CD4-positive, alpha-beta memory T cell (primary cell): ENCODE measurements at regions not wholly inside any gene's neighbourhood (a gene's known extent, or its start where the extent isn't known, plus 50 kb on each side); places are given as distances from the start of the nearest gene placed in this dataset.

Experiments used
- CTCF ChIA-PET: fragments of 350-600 bp; sonication (Branson Sonifier 250); formaldehyde crosslinking; loops from one replicate; lab custom pipeline; 2021; ENCODE audit warnings: inconsistent platforms; ENCODE audit not compliant: partially characterized antibody; lab: Charles Lee
- POLR2A ChIA-PET: fragments of 350-600 bp; sonication (Branson Sonifier 250); formaldehyde crosslinking; loops from one replicate; lab custom pipeline; 2021; ENCODE audit not compliant: partially characterized antibody; lab: Charles Lee
- DNase-seq, 5 donors: peaks; one replicate each; pipeline versions ENCODE4 v3.0.0 to v3.0.0-alpha.2; 2020 to 2022; ENCODE audit warnings: mixed read lengths in 1 of 5
- H3K27ac ChIP-seq: one replicate; pipeline ENCODE4 v1.7.0; 2013; ENCODE audit warnings: low read depth, low read length
- H3K27me3 ChIP-seq: 2 replicates; pipeline ENCODE4 v1.7.0; 2013; ENCODE audit warnings: mild to moderate bottlenecking, low read length, moderate library complexity; ENCODE audit not compliant: insufficient read depth
- H3K36me3 ChIP-seq: 2 replicates; pipeline ENCODE4 v1.7.0; 2013; ENCODE audit warnings: mild to moderate bottlenecking, low read length, moderate library complexity; ENCODE audit not compliant: insufficient read depth
- H3K4me1 ChIP-seq: 2 replicates; pipeline ENCODE4 v1.7.0; 2013; ENCODE audit warnings: mild to moderate bottlenecking, low read length, moderate library complexity; ENCODE audit not compliant: insufficient read depth
- H3K4me3 ChIP-seq, 2 donors: one replicate each; pipeline ENCODE4 v1.7.0; 2013; ENCODE audit warnings: low read length in 2 of 2, mild to moderate bottlenecking in 1 of 2
- H3K9me3 ChIP-seq, 2 donors: one replicate each; pipeline ENCODE4 v1.7.0; 2013; ENCODE audit warnings: low read length in 2 of 2, control low read depth in 1 of 2; ENCODE audit not compliant: control insufficient read depth in 1 of 2
- H3K27ac Mint-ChIP-seq, 7 donors: one replicate each; pipeline ENCODE4 v1.8.0; 2020 to 2021; ENCODE audit warnings: mixed read lengths in 7 of 7, mild to moderate bottlenecking in 6 of 7, inconsistent platforms in 3 of 7, moderate library complexity in 3 of 7
- H3K27me3 Mint-ChIP-seq, 2 donors: one replicate each; pipeline ENCODE4 v1.8.0; 2020 to 2021; ENCODE audit warnings: mixed read lengths in 2 of 2
- H3K36me3 Mint-ChIP-seq, 2 donors: one replicate each; pipeline ENCODE4 v1.8.0; 2020 to 2021; ENCODE audit warnings: mixed read lengths in 2 of 2, inconsistent platforms in 1 of 2, mild to moderate bottlenecking in 1 of 2
- H3K4me1 Mint-ChIP-seq, 4 donors: one replicate each; pipeline ENCODE4 v1.8.0; 2020 to 2021; ENCODE audit warnings: mixed read lengths in 4 of 4, mild to moderate bottlenecking in 1 of 4
- H3K4me3 Mint-ChIP-seq, 8 donors: one replicate each; pipeline ENCODE4 v1.8.0; 2020 to 2021; ENCODE audit warnings: mixed read lengths in 8 of 8, mild to moderate bottlenecking in 7 of 8, moderate library complexity in 6 of 8, inconsistent platforms in 3 of 8
- H3K9me3 Mint-ChIP-seq, 8 donors: one replicate each; pipeline ENCODE4 v1.8.0; 2020 to 2021; ENCODE audit warnings: mixed read lengths in 8 of 8, mild to moderate bottlenecking in 5 of 8, inconsistent platforms in 3 of 8, moderate library complexity in 1 of 8
- intact Hi-C: fragments of 100-400 bp; cut with micrococcal nuclease; formaldehyde crosslinking; loops from one replicate; pipeline ENCODE4 v1.15.1; 2023

DNA sequence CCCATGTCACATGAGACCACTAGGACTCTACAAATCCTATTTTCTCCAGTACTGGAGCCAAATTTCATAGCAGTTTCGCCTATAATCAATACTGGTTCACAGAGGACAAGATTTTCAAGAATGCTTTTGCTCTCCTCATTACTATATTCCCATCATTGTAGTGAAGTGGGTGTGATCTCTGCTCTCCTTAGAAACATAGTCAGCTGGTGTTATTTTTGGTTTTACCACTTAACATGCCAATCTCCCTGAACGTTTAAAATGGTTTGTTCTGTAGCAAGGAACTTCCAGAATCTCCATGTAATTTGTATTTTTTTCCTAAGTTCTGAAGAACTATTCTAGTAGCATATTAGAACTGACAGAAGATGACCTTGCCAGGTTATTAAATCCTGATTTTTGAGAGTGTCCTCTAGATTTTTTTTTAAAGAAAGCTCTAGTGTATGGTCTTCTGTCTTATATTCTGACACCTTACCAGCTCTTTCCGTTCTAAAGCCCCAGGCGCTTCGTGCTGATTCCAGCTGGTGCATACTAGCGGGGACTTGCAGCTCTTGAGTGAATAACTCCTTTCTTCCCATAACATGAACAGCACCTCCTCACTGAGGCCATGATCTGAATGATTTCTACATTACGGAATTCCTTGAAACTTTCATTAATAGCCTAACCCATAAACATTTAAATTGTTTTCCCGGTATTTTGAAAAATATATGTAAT is 1372.9 kb downstream of the TECRL start:
- CTCF ChIA-PET = no interaction called here
- no peak for DNase-seq
- Mint-ChIP-seq H3K27me3 (no peaks in the 10 kb centered on the region), H3K4me3 (no peak overlapping the region), H3K27ac (no peak overlapping the region), H3K36me3 (no peaks in the 10 kb centered on the region), H3K9me3 (peaks cover 0 to 15% (median 2%) of the 10 kb centered on the region in 8 donors), H3K4me1 (no peaks in the 10 kb centered on the region)
- H3K27me3 ChIP-seq = no peaks in the 10 kb centered on the region
- intact Hi-C loops = no loop called here
- H3K4me3 ChIP-seq = no peak overlapping the region
- H3K4me1 ChIP-seq = no peaks in the 10 kb centered on the region
- H3K9me3 ChIP-seq = no peaks in the 10 kb centered on the region
- no peak overlapping the region for H3K27ac ChIP-seq
- H3K36me3 ChIP-seq = no peaks in the 10 kb centered on the region
- POLR2A ChIA-PET = no interaction called here

DNA sequence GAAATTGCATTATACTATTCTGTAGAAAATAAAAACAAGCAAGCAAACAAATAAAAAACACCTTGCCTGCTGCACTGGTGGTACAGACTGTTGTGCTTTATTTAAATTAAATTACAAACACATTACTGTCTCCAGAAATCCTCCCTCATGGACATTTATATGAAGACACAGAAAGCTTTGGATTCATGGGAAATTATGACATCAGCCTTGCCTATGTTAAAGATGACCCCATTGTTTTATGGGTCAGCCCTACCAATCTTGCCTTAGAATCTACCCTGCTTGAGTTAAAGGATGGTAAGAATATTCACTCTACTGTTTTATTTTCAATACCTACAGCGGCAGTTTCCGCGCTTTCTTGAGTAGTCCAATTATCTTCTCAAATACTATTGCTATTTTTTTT is 1379.9 kb downstream of the TECRL start:
- intact Hi-C loops = no loop called here
- CTCF ChIA-PET = no interaction called here
- H3K27ac Mint-ChIP-seq = no peak overlapping the region

DNA sequence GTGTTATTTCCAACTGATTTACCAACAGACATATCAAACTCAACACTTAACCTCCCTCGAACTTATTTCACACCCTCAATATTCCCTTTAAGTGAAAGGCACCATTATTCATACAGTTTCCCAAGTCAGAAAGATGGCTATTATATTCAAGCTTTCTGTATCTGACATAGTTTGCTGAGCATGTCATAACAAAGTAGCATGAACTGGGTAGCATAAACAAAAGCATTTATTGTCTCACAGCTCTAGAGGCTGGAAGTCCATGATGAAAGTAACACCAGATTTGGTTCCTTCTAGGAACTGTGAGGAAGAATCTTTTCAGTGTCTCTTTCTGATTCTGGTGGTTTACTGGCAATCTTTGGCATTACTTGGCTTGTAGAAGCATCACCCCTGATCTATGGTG is 1388.6 kb downstream of the TECRL start:
- H3K4me3 Mint-ChIP-seq = no peak overlapping the region
- Histone ChIP-seq H3K4me3 (no peak overlapping the region), H3K9me3 (no peaks in the 10 kb centered on the region), H3K27me3 (no peaks in the 10 kb centered on the region), H3K36me3 (no peaks in the 10 kb centered on the region), H3K4me1 (no peaks in the 10 kb centered on the region), H3K27ac (no peak overlapping the region)
- H3K27me3 Mint-ChIP-seq = no peaks in the 10 kb centered on the region
- no peak overlapping the region for H3K27ac Mint-ChIP-seq
- DNase-seq = no peak
- peaks cover 2 to 20% (median 11%) of the 10 kb centered on the region in 8 donors for H3K9me3 Mint-ChIP-seq
- POLR2A ChIA-PET = no interaction called here
- H3K4me1 Mint-ChIP-seq = no peaks in the 10 kb centered on the region
- H3K36me3 Mint-ChIP-seq = no peaks in the 10 kb centered on the region
- intact Hi-C loops = no loop called here
- CTCF ChIA-PET = no interaction called here

More for the DNA sequence above, 1379.9 kb downstream of the TECRL start:
- DNase-seq = no peak
- Histone ChIP-seq H3K4me3 (no peak overlapping the region), H3K9me3 (no peaks in the 10 kb centered on the region), H3K4me1 (no peaks in the 10 kb centered on the region), H3K27me3 (no peaks in the 10 kb centered on the region), H3K27ac (no peak overlapping the region), H3K36me3 (no peaks in the 10 kb centered on the region)
- POLR2A ChIA-PET = no interaction called here
- Mint-ChIP-seq H3K27me3 (no peaks in the 10 kb centered on the region), H3K9me3 (peaks cover 2 to 24% (median 12%) of the 10 kb centered on the region in 8 donors), H3K4me3 (no peak overlapping the region), H3K36me3 (no peaks in the 10 kb centered on the region), H3K4me1 (no peaks in the 10 kb centered on the region)

DNA sequence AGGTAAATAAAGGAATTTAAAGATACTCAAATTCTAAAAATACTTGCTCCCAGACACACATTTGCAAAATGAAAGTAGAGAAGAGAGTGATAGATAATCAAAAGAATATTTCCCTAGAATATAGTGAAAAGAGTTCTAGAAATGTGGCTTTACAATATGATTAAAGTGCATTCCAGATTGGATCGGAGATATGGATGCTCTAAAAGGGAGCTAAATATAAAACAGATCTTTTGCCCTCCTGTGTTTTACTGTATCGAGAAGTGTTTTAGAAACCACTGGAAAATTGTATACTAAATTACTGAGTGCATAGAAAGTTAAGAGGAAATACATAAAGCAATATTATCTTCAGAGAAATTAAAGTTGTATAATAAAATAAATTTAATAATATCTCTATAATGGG is 1392.0 kb downstream of the TECRL start:
- DNase-seq = no peak
- Mint-ChIP-seq H3K27me3 (no peaks in the 10 kb centered on the region), H3K4me3 (no peak overlapping the region), H3K4me1 (no peaks in the 10 kb centered on the region), H3K9me3 (peaks cover 0 to 22% (median 8%) of the 10 kb centered on the region in 8 donors), H3K36me3 (no peaks in the 10 kb centered on the region), H3K27ac (no peak overlapping the region)
- ChIA-PET CTCF (no interaction called here), POLR2A (no interaction called here)
- no peaks in the 10 kb centered on the region for H3K36me3 ChIP-seq
- no peaks in the 10 kb centered on the region for H3K27me3 ChIP-seq
- H3K9me3 ChIP-seq = no peaks in the 10 kb centered on the region
- intact Hi-C loops = no loop called here
- no peak overlapping the region for H3K4me3 ChIP-seq
- no peak overlapping the region for H3K27ac ChIP-seq
- H3K4me1 ChIP-seq = no peaks in the 10 kb centered on the region

DNA sequence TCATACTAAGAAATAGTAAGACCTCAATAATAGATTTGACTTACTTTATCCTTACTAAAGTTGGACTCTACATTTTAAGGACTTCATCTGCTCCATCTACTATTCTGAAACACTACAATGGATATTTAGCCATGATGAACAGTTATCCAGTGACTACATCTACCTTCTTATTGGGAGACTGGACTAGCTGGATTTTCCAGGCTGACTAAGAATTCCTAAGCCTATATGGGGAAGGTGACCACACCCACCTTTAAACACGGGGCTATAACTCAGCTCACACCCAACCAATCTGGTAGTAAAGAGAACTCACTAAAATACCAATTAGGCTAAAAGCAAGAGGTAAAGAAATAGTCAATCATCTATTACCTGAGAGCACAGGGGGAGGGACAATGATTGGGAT is 1438.4 kb downstream of the TECRL start:
- no peak overlapping the region for H3K4me3 ChIP-seq
- intact Hi-C loops = no loop called here
- no peaks in the 10 kb centered on the region for H3K4me1 ChIP-seq
- peaks cover 2 to 36% (median 13%) of the 10 kb centered on the region in 8 donors for H3K9me3 Mint-ChIP-seq
- H3K27ac ChIP-seq = no peak overlapping the region
- no peaks in the 10 kb centered on the region for H3K36me3 Mint-ChIP-seq
- H3K27me3 ChIP-seq = no peaks in the 10 kb centered on the region
- H3K4me1 Mint-ChIP-seq = no peaks in the 10 kb centered on the region
- H3K27ac Mint-ChIP-seq = no peak overlapping the region
- no peak overlapping the region for H3K4me3 Mint-ChIP-seq
- no peaks in the 10 kb centered on the region for H3K9me3 ChIP-seq
- ChIA-PET CTCF (no interaction called here), POLR2A (no interaction called here)
- H3K36me3 ChIP-seq = no peaks in the 10 kb centered on the region
- no peaks in the 10 kb centered on the region for H3K27me3 Mint-ChIP-seq
- no peak for DNase-seq

DNA sequence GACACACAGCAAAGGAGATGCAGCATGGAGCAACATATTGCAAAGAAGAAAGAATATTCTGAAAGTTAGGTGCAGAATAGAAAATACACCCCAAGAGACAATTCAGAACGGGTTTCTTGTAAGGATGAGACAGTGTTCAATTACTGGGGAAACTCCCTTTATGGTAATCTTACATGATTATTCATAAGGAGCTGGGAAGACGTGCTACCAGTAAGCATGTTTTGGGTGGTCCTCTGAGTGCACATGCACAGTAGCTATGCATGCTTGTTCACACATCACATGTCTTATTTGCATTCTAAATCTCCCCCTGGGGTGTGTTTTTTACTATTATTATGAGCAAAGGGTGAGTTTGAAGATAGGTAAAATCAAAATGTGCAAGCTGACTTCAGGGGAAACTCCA is 1448.8 kb downstream of the TECRL start:
- peaks cover 0 to 12% (median 3%) of the 10 kb centered on the region in 8 donors for H3K9me3 Mint-ChIP-seq
- H3K4me1 ChIP-seq = no peaks in the 10 kb centered on the region
- no peaks in the 10 kb centered on the region for H3K27me3 Mint-ChIP-seq
- ChIA-PET POLR2A (no interaction called here), CTCF (no interaction called here)
- H3K36me3 Mint-ChIP-seq = no peaks in the 10 kb centered on the region
- H3K4me3 ChIP-seq = no peak overlapping the region
- H3K27ac Mint-ChIP-seq = no peak overlapping the region
- no peak overlapping the region for H3K27ac ChIP-seq
- DNase-seq = no peak
- H3K27me3 ChIP-seq = no peaks in the 10 kb centered on the region
- intact Hi-C loops = no loop called here
- H3K36me3 ChIP-seq = no peaks in the 10 kb centered on the region
- no peaks in the 10 kb centered on the region for H3K9me3 ChIP-seq
- no peak overlapping the region for H3K4me3 Mint-ChIP-seq
- H3K4me1 Mint-ChIP-seq = no peaks in the 10 kb centered on the region

DNA sequence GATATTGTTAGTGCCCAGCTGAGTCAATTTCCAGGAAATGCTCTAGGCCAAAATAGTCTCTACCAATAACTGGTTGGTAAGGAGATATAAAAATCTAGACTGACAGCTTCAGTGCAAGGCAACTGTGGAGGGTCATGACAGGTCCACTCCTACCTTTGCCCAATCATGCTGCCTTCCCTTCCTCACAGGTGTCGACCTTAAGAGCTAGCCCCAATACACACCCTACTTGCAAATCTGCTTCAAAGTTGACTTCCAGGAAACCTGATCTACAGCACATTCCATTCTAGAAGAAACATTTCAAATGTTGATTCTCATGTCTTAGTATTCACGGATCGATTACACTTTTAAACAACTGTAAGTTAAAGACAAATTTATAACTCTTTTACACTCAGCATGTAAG is 1455.5 kb downstream of the TECRL start:
- ChIA-PET CTCF (no interaction called here), POLR2A (no interaction called here)
- Mint-ChIP-seq H3K4me1 (no peaks in the 10 kb centered on the region), H3K27ac (no peak overlapping the region), H3K4me3 (no peak overlapping the region), H3K9me3 (peaks cover 0 to 14% (median 6%) of the 10 kb centered on the region in 8 donors), H3K27me3 (no peaks in the 10 kb centered on the region), H3K36me3 (no peaks in the 10 kb centered on the region)
- no peaks in the 10 kb centered on the region for H3K27me3 ChIP-seq
- H3K27ac ChIP-seq = no peak overlapping the region
- no peaks in the 10 kb centered on the region for H3K9me3 ChIP-seq
- no peaks in the 10 kb centered on the region for H3K36me3 ChIP-seq
- H3K4me1 ChIP-seq = no peaks in the 10 kb centered on the region
- no peak for DNase-seq
- intact Hi-C loops = no loop called here
- no peak overlapping the region for H3K4me3 ChIP-seq
